ENCODE measurements at regions not wholly inside any gene's neighbourhood (a gene's known extent, or its start where the extent isn't known, plus 50 kb on each side); places are given as distances from the start of the nearest gene placed in this dataset.

GRCh38 chr1:100606438-100606837 lies 68.5 kb downstream of the GPR88 start:
- H3K27ac Mint-ChIP-seq (ENCODE audit: unreplicated experiment) = no peak overlapping the region
- DNase-seq = peak; percentile 40
- H3K9me3 Mint-ChIP-seq (ENCODE audit: low read depth, unreplicated experiment) = peaks cover 2% of the 10 kb centered on the region
- CTCF ChIA-PET = interaction anchor here (0.6 to 1.9 kb wide), 2 partner anchors 186 to 262 kb away, joined by 5 to 10 read pairs; no protein-coding TSS in a partner anchor
- H3K4me3 Mint-ChIP-seq (ENCODE audit: low read depth, unreplicated experiment) = no peak overlapping the region
- H3K36me3 Mint-ChIP-seq (ENCODE audit: insufficient read depth, unreplicated experiment) = no peaks in the 10 kb centered on the region
- intact Hi-C loops (cut with micrococcal nuclease; ENCODE audit: unreplicated experiment) = loop anchor here (1.0 to 5.0 kb wide), 2 partner anchors 149 to 260 kb away; no protein-coding TSS in a partner anchor
- H3K4me1 Mint-ChIP-seq (ENCODE audit: low read depth, unreplicated experiment) = no peaks in the 10 kb centered on the region
- no peaks in the 10 kb centered on the region for H3K27me3 Mint-ChIP-seq (ENCODE audit: unreplicated experiment)
- TF ChIP-seq, protein P1, sequence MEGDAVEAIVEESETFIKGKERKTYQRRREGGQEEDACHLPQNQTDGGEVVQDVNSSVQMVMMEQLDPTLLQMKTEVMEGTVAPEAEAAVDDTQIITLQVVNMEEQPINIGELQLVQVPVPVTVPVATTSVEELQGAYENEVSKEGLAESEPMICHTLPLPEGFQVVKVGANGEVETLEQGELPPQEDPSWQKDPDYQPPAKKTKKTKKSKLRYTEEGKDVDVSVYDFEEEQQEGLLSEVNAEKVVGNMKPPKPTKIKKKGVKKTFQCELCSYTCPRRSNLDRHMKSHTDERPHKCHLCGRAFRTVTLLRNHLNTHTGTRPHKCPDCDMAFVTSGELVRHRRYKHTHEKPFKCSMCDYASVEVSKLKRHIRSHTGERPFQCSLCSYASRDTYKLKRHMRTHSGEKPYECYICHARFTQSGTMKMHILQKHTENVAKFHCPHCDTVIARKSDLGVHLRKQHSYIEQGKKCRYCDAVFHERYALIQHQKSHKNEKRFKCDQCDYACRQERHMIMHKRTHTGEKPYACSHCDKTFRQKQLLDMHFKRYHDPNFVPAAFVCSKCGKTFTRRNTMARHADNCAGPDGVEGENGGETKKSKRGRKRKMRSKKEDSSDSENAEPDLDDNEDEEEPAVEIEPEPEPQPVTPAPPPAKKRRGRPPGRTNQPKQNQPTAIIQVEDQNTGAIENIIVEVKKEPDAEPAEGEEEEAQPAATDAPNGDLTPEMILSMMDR (IDR thresholded peaks at IDR 0.05; ENCODE audit: unreplicated experiment) = no peak
- no TSS peak for BruUV-seq (replicated peaks)

GRCh38 chr1:100607628-100608240 lies 69.8 kb downstream of the GPR88 start:
- CTCF ChIA-PET = interaction anchor here (1.9 kb wide), 1 partner anchor 261 kb away, joined by 10 read pairs; no protein-coding TSS in a partner anchor
- TF ChIP-seq, protein P1 (IDR thresholded peaks at IDR 0.05; ENCODE audit: unreplicated experiment) = no peak
- no peaks in the 10 kb centered on the region for H3K27me3 Mint-ChIP-seq (ENCODE audit: unreplicated experiment)
- no peaks in the 10 kb centered on the region for H3K36me3 Mint-ChIP-seq (ENCODE audit: insufficient read depth, unreplicated experiment)
- intact Hi-C loops (cut with micrococcal nuclease; ENCODE audit: unreplicated experiment) = loop anchor here (5.0 kb wide), 1 partner anchor 150 kb away; no protein-coding TSS in a partner anchor
- DNase-seq = no peak
- BruUV-seq (replicated peaks) = no TSS peak
- no peak overlapping the region for H3K4me3 Mint-ChIP-seq (ENCODE audit: low read depth, unreplicated experiment)
- H3K4me1 Mint-ChIP-seq (ENCODE audit: low read depth, unreplicated experiment) = no peaks in the 10 kb centered on the region
- peaks cover 2% of the 10 kb centered on the region for H3K9me3 Mint-ChIP-seq (ENCODE audit: low read depth, unreplicated experiment)
- H3K27ac Mint-ChIP-seq (ENCODE audit: unreplicated experiment) = no peak overlapping the region

DNA sequence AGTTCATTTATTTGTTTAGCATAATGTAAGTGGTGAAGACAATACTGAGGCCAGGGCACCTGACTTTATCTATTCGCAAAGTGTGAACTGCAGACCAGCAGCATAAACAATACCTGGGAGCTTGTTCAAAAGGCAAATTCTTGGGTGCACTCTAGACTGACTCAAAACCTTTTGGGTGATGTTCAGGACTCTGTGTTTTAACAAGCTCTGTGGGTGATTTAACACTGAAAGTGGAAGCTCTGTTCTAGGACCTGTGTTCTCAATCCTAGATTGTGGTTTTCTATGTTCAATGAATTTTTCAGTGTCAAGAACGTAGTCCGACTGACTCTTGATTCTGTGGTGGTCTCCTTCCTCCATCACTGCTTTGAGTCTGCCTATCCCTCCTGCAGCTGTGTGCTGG lies 71.9 kb downstream of the GPR88 start:
- H3K27me3 Mint-ChIP-seq (ENCODE audit: unreplicated experiment) = no peaks in the 10 kb centered on the region
- H3K9me3 Mint-ChIP-seq (ENCODE audit: low read depth, unreplicated experiment) = no peaks in the 10 kb centered on the region
- H3K4me3 Mint-ChIP-seq (ENCODE audit: low read depth, unreplicated experiment) = no peak overlapping the region
- H3K27ac Mint-ChIP-seq (ENCODE audit: unreplicated experiment) = no peak overlapping the region
- H3K36me3 Mint-ChIP-seq (ENCODE audit: insufficient read depth, unreplicated experiment) = no peaks in the 10 kb centered on the region
- TF ChIP-seq, protein P1 (IDR thresholded peaks at IDR 0.05; ENCODE audit: unreplicated experiment) = no peak
- no peaks in the 10 kb centered on the region for H3K4me1 Mint-ChIP-seq (ENCODE audit: low read depth, unreplicated experiment)
- intact Hi-C loops (cut with micrococcal nuclease; ENCODE audit: unreplicated experiment) = loop anchor here (5.0 kb wide), 1 partner anchor 153 kb away; no protein-coding TSS in a partner anchor
- DNase-seq = no peak
- CTCF ChIA-PET = no interaction called here
- BruUV-seq (replicated peaks) = no TSS peak

DNA sequence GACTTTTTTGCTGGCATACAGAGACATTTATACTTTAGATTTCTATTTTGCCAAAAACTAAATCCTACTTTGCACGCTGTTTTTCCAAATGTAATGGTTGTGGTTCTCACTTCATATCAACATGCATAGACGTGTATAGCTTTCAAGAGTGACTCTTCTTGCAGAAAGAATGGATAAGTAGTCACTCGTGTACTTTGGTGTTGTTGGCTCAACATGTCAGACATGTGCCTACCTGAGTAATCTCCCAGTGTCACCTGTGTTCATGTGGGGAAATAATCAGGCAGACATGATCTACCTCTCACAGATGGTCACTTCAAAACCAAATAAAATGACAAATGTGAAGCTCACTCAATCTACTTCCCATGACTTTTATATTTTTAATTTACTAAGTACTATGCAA lies 73.1 kb downstream of the GPR88 start:
- CTCF ChIA-PET = no interaction called here
- H3K36me3 Mint-ChIP-seq (ENCODE audit: insufficient read depth, unreplicated experiment) = no peaks in the 10 kb centered on the region
- no TSS peak for BruUV-seq (replicated peaks)
- peaks cover 1% of the 10 kb centered on the region for H3K4me1 Mint-ChIP-seq (ENCODE audit: low read depth, unreplicated experiment)
- H3K4me3 Mint-ChIP-seq (ENCODE audit: low read depth, unreplicated experiment) = no peak overlapping the region
- TF ChIP-seq, protein P1 (IDR thresholded peaks at IDR 0.05; ENCODE audit: unreplicated experiment) = no peak
- H3K9me3 Mint-ChIP-seq (ENCODE audit: low read depth, unreplicated experiment) = no peaks in the 10 kb centered on the region
- H3K27me3 Mint-ChIP-seq (ENCODE audit: unreplicated experiment) = no peaks in the 10 kb centered on the region
- DNase-seq = no peak
- intact Hi-C loops (cut with micrococcal nuclease; ENCODE audit: unreplicated experiment) = no loop called here
- no peak overlapping the region for H3K27ac Mint-ChIP-seq (ENCODE audit: unreplicated experiment)

Data from Calu3 (cell line).